DND-41 (cell line): ENCODE measurements at regions not wholly inside any gene's neighbourhood (a gene's known extent, or its start where the extent isn't known, plus 50 kb on each side); places are given as distances from the start of the nearest gene placed in this dataset.

Source experiments
- ATAC-seq: fragments of 200-7000 bp; cut with Tn5 transposase; 3 replicates; pipeline ENCODE4 v1.9.1; 2021; ENCODE audit warnings: low read depth; ENCODE audit not compliant: insufficient read depth
- DNase-seq: peaks from one replicate; pipeline ENCODE4 v3.0.0-alpha.2; 2020
- H2AFZ ChIP-seq: 2 replicates; pipeline ENCODE4 v1.6.0; 2012; ENCODE audit warnings: low read depth, low read length
- H3K27ac ChIP-seq: 2 replicates; pipeline ENCODE4 v1.5.1; 2012; ENCODE audit warnings: low read length, inconsistent platforms
- H3K27me3 ChIP-seq: fragments of 200-600 bp; sonication (generic); 2 replicates; pipeline ENCODE4 v1.6.0; 2012; ENCODE audit warnings: low read length, mild to moderate bottlenecking, inconsistent platforms; ENCODE audit not compliant: insufficient read depth, poor library complexity
- H3K36me3 ChIP-seq: 2 replicates; pipeline ENCODE4 v1.5.1; 2012; ENCODE audit warnings: low read length, inconsistent platforms; ENCODE audit not compliant: insufficient read depth
- H3K4me1 ChIP-seq: 2 replicates; pipeline ENCODE4 v1.5.1; 2012; ENCODE audit warnings: mild to moderate bottlenecking, low read length; ENCODE audit not compliant: insufficient read depth
- H3K4me2 ChIP-seq: 2 replicates; pipeline ENCODE4 v1.6.0; 2012; ENCODE audit warnings: mild to moderate bottlenecking, moderate library complexity, low read length, inconsistent platforms; ENCODE audit not compliant: insufficient read depth
- H3K4me3 ChIP-seq, 2 experiments: fragments of 200-600 bp in 1 of 2; shearing (Covaris generic) in 1 of 2; 2 replicates each; pipeline ENCODE4 v1.5.1; 2012 to 2016; ENCODE audit warnings: inconsistent platforms in 2 of 2, low read length in 2 of 2, mild to moderate bottlenecking in 2 of 2, low read depth in 1 of 2, moderate library complexity in 1 of 2
- H3K79me2 ChIP-seq: 2 replicates; pipeline ENCODE4 v1.6.0; 2012; ENCODE audit warnings: low read length, inconsistent platforms; ENCODE audit not compliant: insufficient read depth
- H3K9ac ChIP-seq: 2 replicates; pipeline ENCODE4 v1.6.0; 2012; ENCODE audit warnings: low read depth, mild to moderate bottlenecking, inconsistent platforms, low read length, moderate library complexity
- H3K9me3 ChIP-seq: 2 replicates; pipeline ENCODE4 v1.5.1; 2012; ENCODE audit warnings: low read length, moderate library complexity, mild to moderate bottlenecking, inconsistent platforms; ENCODE audit not compliant: insufficient read depth, severe bottlenecking
- H4K20me1 ChIP-seq: 2 replicates; pipeline ENCODE4 v1.6.0; 2012; ENCODE audit warnings: low read length; ENCODE audit not compliant: insufficient read depth
- CTCF ChIP-seq: IDR thresholded peaks from 2 replicates; pipeline ENCODE4 v1.5.1; 2012; ENCODE audit warnings: borderline replicate concordance, low read length, moderate library complexity, mild to moderate bottlenecking; ENCODE audit not compliant: poor library complexity, severe bottlenecking; ENCODE audit errors: extremely low read depth
- EZH2 ChIP-seq: IDR thresholded peaks from 3 replicates; pipeline ENCODE4 v1.6.1; 2012; ENCODE audit warnings: borderline replicate concordance, low read depth, mild to moderate bottlenecking, moderate library complexity, low read length, inconsistent platforms; ENCODE audit not compliant: severe bottlenecking

GRCh38 chr3:163952499-163952898 lies 1125.8 kb downstream of the SI start:
- Histone ChIP-seq H2AFZ (no peak overlapping the region), H3K4me1 (no peaks in the 10 kb centered on the region), H3K4me2 (no peak overlapping the region), H3K9me3 (no peaks in the 10 kb centered on the region), H4K20me1 (no peaks in the 10 kb centered on the region), H3K79me2 (no peaks in the 10 kb centered on the region), H3K9ac (no peak overlapping the region), H3K27ac (no peak overlapping the region), H3K27me3 (no peaks in the 10 kb centered on the region), H3K4me3 (no peak overlapping the region), H3K36me3 (no peaks in the 10 kb centered on the region)
- DNase-seq: no peak
- ATAC-seq: no peak; the same call in 2 of the 3 replicates
- no peak for TF ChIP-seq CTCF
- no peak for TF ChIP-seq EZH2

GRCh38 chr3:163951397-163951987 lies 1126.8 kb downstream of the SI start:
- Histone ChIP-seq H2AFZ (no peak overlapping the region), H3K4me3 (no peak overlapping the region), H3K36me3 (no peaks in the 10 kb centered on the region), H3K4me1 (no peaks in the 10 kb centered on the region), H3K4me2 (no peak overlapping the region), H3K27ac (no peak overlapping the region), H4K20me1 (no peaks in the 10 kb centered on the region), H3K9me3 (no peaks in the 10 kb centered on the region), H3K9ac (no peak overlapping the region), H3K79me2 (no peaks in the 10 kb centered on the region), H3K27me3 (no peaks in the 10 kb centered on the region)
- no peak for DNase-seq
- peak; percentile 50 for TF ChIP-seq CTCF
- no peak for TF ChIP-seq EZH2
- no peak for ATAC-seq

DNA sequence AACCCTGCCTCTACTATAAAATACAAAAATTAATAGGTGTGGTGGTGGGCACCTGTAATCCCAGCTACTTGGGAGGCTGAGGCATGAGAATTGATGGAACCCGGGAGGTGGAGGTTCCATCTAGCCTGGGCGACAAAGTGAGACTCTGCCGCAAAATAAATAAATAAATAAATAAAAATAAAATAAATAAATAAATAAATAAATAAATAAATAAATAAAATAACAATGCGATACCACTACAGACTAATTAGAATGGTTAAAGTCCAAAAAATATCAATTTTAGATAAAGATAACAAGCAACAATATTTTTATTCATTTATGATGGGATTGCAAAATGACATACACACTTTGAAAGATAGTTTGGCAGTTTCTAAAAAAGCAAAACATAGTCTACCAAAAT lies 1131.5 kb downstream of the SI start:
- Histone ChIP-seq H3K27me3 (no peaks in the 10 kb centered on the region), H3K9me3 (peaks cover 2% of the 10 kb centered on the region), H3K27ac (no peak overlapping the region), H3K9ac (no peak overlapping the region), H3K4me1 (no peaks in the 10 kb centered on the region), H3K36me3 (no peaks in the 10 kb centered on the region), H3K4me2 (no peak overlapping the region), H2AFZ (no peak overlapping the region), H3K79me2 (no peaks in the 10 kb centered on the region), H3K4me3 (no peak overlapping the region), H4K20me1 (no peaks in the 10 kb centered on the region)
- ATAC-seq: no peak
- TF ChIP-seq EZH2 (no peak), CTCF (no peak)
- no peak for DNase-seq

DNA sequence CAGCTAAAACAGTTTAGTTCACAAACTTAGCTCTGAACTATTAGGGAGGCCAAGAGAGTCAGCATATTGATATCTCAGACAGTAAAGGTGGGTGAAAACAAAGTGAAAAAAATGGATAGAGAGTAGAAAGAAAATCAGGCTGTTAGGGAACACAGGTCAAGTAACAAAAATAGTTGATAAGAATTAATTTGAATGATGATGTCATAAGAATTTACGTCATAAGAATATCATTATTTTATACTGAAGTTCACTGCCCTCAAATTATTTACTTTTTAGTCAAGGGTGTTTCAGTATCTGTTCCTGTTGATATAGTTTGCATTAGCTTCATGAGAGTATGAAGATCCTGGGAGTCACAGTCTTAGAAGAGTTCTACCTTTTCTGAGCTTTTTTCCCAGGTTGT lies 1134.6 kb downstream of the SI start:
- DNase-seq (no peak), ATAC-seq (no peak)
- no peak overlapping the region for H2AFZ ChIP-seq
- H3K4me1 ChIP-seq: no peaks in the 10 kb centered on the region
- no peak overlapping the region for H3K4me3 ChIP-seq
- H4K20me1 ChIP-seq: no peaks in the 10 kb centered on the region
- no peaks in the 10 kb centered on the region for H3K36me3 ChIP-seq
- TF ChIP-seq EZH2: no peak
- TF ChIP-seq CTCF: no peak
- H3K79me2 ChIP-seq: no peaks in the 10 kb centered on the region
- no peak overlapping the region for H3K4me2 ChIP-seq
- no peak overlapping the region for H3K9ac ChIP-seq
- no peak overlapping the region for H3K27ac ChIP-seq
- peaks cover 2% of the 10 kb centered on the region for H3K9me3 ChIP-seq
- H3K27me3 ChIP-seq: no peaks in the 10 kb centered on the region
